Esophagus mucosa (tissue), 1 donor: ENCODE measurements at regions not wholly inside any gene's neighbourhood (a gene's known extent, or its start where the extent isn't known, plus 50 kb on each side); places are given as distances from the start of the nearest gene placed in this dataset.

Experiments
- ATAC-seq: fragments of 200-7000 bp; cut with Tn5 transposase; one replicate; pipeline ENCODE4 v1.9.1; 2020
- donor health status: DM: yes; HTN: yes; CAD: no.

GRCh38 chr7:155182406-155182970, 112.4 kb downstream of the HTR5A start:
- no peak for ATAC-seq

GRCh38 chr7:155183655-155184054, 113.5 kb downstream of the HTR5A start:
- no peak for ATAC-seq

GRCh38 chr7:155184923-155185322, 112.8 kb upstream of the INSIG1 start:
- no peak for ATAC-seq

- no peak for ATAC-seq
Measured at GRCh38 chr7:155187061-155187785, 110.5 kb upstream of the INSIG1 start.

GRCh38 chr7:155188357-155188756, 109.3 kb upstream of the INSIG1 start:
- no peak for ATAC-seq

- no peak for ATAC-seq
Measured at GRCh38 chr7:155188821-155189581, 108.7 kb upstream of the INSIG1 start.

GRCh38 chr7:155189590-155189989, 108.1 kb upstream of the INSIG1 start:
- no peak for ATAC-seq

- peak; percentile 84 for ATAC-seq
Measured at GRCh38 chr7:155190688-155191087, 107.0 kb upstream of the INSIG1 start.

- ATAC-seq, result no peak
Measured at GRCh38 chr7:155191137-155191536, 106.5 kb upstream of the INSIG1 start.

GRCh38 chr7:155191901-155192478, 105.7 kb upstream of the INSIG1 start:
- ATAC-seq, result no peak

GRCh38 chr7:155192961-155193640, 104.6 kb upstream of the INSIG1 start:
- ATAC-seq, result no peak

GRCh38 chr7:155193716-155194115, 104.0 kb upstream of the INSIG1 start:
- no peak for ATAC-seq

GRCh38 chr7:155194382-155195140, 103.1 kb upstream of the INSIG1 start:
- ATAC-seq, result no peak

- ATAC-seq, result no peak
Measured at GRCh38 chr7:155195939-155196523, 101.6 kb upstream of the INSIG1 start.

GRCh38 chr7:155198196-155198892, 99.3 kb upstream of the INSIG1 start:
- peak; percentile 37 for ATAC-seq

- no peak for ATAC-seq
Measured at GRCh38 chr7:155198901-155199845, 98.5 kb upstream of the INSIG1 start.

GRCh38 chr7:155201325-155202087, 96.2 kb upstream of the INSIG1 start:
- no peak for ATAC-seq

- no peak for ATAC-seq
Measured at GRCh38 chr7:155202106-155202871, 95.4 kb upstream of the INSIG1 start.
